Stimulated activated naive CD8-positive, alpha-beta T cell treated with anti-CD3 and anti-CD28 coated beads, Interleukin-15, Interleukin-2, amounts not matched to agents 100 ng/mL and 50 ng/mL, for 24 hours (primary cell): ENCODE measurements at regions not wholly inside any gene's neighbourhood (a gene's known extent, or its start where the extent isn't known, plus 50 kb on each side); places are given as distances from the start of the nearest gene placed in this dataset.
"Not testable (repeated sequence)": the region's sequence is repeated elsewhere in the genome, so short reads cannot be mapped to it uniquely, and the experiment has no call there.

Source experiments
- H3K27ac Mint-ChIP-seq: one replicate; pipeline ENCODE4 v1.8.0; 2021; ENCODE audit warnings: mild to moderate bottlenecking, mixed read lengths
- H3K27me3 Mint-ChIP-seq: one replicate; pipeline ENCODE4 v1.8.0; 2021; ENCODE audit warnings: mixed read lengths
- H3K36me3 Mint-ChIP-seq: one replicate; pipeline ENCODE4 v1.8.0; 2021; ENCODE audit warnings: low read depth, mixed read lengths
- H3K4me1 Mint-ChIP-seq: one replicate; pipeline ENCODE4 v1.8.0; 2021; ENCODE audit warnings: low read depth, mixed read lengths
- H3K4me3 Mint-ChIP-seq: one replicate; pipeline ENCODE4 v1.8.0; 2021; ENCODE audit warnings: mild to moderate bottlenecking, mixed read lengths
- H3K9me3 Mint-ChIP-seq: one replicate; pipeline ENCODE4 v1.8.0; 2021; ENCODE audit warnings: mixed read lengths

GRCh38 chr3:8423307-8423706, 78.3 kb upstream of the LMCD1 start:
- no peaks in the 10 kb centered on the region for H3K27me3 Mint-ChIP-seq
- no peaks in the 10 kb centered on the region for H3K9me3 Mint-ChIP-seq

GRCh38 chr3:8424281-8424680, 77.3 kb upstream of the LMCD1 start:
- no peak overlapping the region for H3K4me3 Mint-ChIP-seq
- no peaks in the 10 kb centered on the region for H3K27me3 Mint-ChIP-seq
- no peaks in the 10 kb centered on the region for H3K36me3 Mint-ChIP-seq
- H3K9me3 Mint-ChIP-seq: no peaks in the 10 kb centered on the region
- no peaks in the 10 kb centered on the region for H3K4me1 Mint-ChIP-seq
- no peak overlapping the region for H3K27ac Mint-ChIP-seq

More at GRCh38 chr3:8423307-8423706, 78.3 kb upstream of the LMCD1 start:
- Mint-ChIP-seq H3K36me3 (no peaks in the 10 kb centered on the region), H3K4me1 (no peaks in the 10 kb centered on the region), H3K27ac (no peak overlapping the region), H3K4me3 (no peak overlapping the region)

- H3K4me1 Mint-ChIP-seq: no peaks in the 10 kb centered on the region
- no peaks in the 10 kb centered on the region for H3K36me3 Mint-ChIP-seq
- no peak overlapping the region for H3K27ac Mint-ChIP-seq
- H3K27me3 Mint-ChIP-seq: no peaks in the 10 kb centered on the region
- no peak overlapping the region for H3K4me3 Mint-ChIP-seq
- no peaks in the 10 kb centered on the region for H3K9me3 Mint-ChIP-seq
Observed at GRCh38 chr3:8436661-8437287, 64.8 kb upstream of the LMCD1 start.

GRCh38 chr3:8438507-8439079, 63.0 kb upstream of the LMCD1 start:
- H3K36me3 Mint-ChIP-seq: no peaks in the 10 kb centered on the region
- no peak overlapping the region for H3K27ac Mint-ChIP-seq
- no peaks in the 10 kb centered on the region for H3K4me1 Mint-ChIP-seq
- no peak overlapping the region for H3K4me3 Mint-ChIP-seq
- no peaks in the 10 kb centered on the region for H3K27me3 Mint-ChIP-seq
- no peaks in the 10 kb centered on the region for H3K9me3 Mint-ChIP-seq

- H3K4me1 Mint-ChIP-seq, H3K27ac Mint-ChIP-seq, H3K4me3 Mint-ChIP-seq, H3K9me3 Mint-ChIP-seq, H3K27me3 Mint-ChIP-seq, H3K36me3 Mint-ChIP-seq: not testable (repeated sequence)
Observed at GRCh38 chr3:8440142-8440541, 61.5 kb upstream of the LMCD1 start.

GRCh38 chr3:8441969-8442559, 59.6 kb upstream of the LMCD1 start:
- Mint-ChIP-seq H3K27me3 (peaks cover 11% of the 10 kb centered on the region), H3K4me1 (no peaks in the 10 kb centered on the region), H3K4me3 (no peak overlapping the region), H3K27ac (no peak overlapping the region), H3K9me3 (no peaks in the 10 kb centered on the region), H3K36me3 (no peaks in the 10 kb centered on the region)

- no peaks in the 10 kb centered on the region for H3K9me3 Mint-ChIP-seq
- no peaks in the 10 kb centered on the region for H3K36me3 Mint-ChIP-seq
Observed at GRCh38 chr3:8442993-8443650, 58.5 kb upstream of the LMCD1 start.

GRCh38 chr3:8443829-8444791, 57.5 kb upstream of the LMCD1 start:
- H3K36me3 Mint-ChIP-seq: no peaks in the 10 kb centered on the region
- no peaks in the 10 kb centered on the region for H3K9me3 Mint-ChIP-seq
- peaks cover 22% of the 10 kb centered on the region for H3K27me3 Mint-ChIP-seq
- H3K4me1 Mint-ChIP-seq: no peaks in the 10 kb centered on the region
- no peak overlapping the region for H3K4me3 Mint-ChIP-seq
- H3K27ac Mint-ChIP-seq: no peak overlapping the region

More at GRCh38 chr3:8442993-8443650, 58.5 kb upstream of the LMCD1 start:
- Mint-ChIP-seq H3K27me3 (peaks cover 17% of the 10 kb centered on the region), H3K27ac (no peak overlapping the region), H3K4me1 (no peaks in the 10 kb centered on the region), H3K4me3 (no peak overlapping the region)

- Mint-ChIP-seq H3K4me1 (no peaks in the 10 kb centered on the region), H3K4me3 (no peak overlapping the region), H3K36me3 (no peaks in the 10 kb centered on the region), H3K27ac (no peak overlapping the region), H3K27me3 (peaks cover 22% of the 10 kb centered on the region), H3K9me3 (no peaks in the 10 kb centered on the region)
Observed at GRCh38 chr3:8444883-8445282, 56.7 kb upstream of the LMCD1 start.

- H3K36me3 Mint-ChIP-seq: no peaks in the 10 kb centered on the region
- H3K27ac Mint-ChIP-seq: no peak overlapping the region
- H3K9me3 Mint-ChIP-seq: no peaks in the 10 kb centered on the region
Observed at GRCh38 chr3:8445861-8446260, 55.8 kb upstream of the LMCD1 start.

GRCh38 chr3:8446845-8447244, 54.8 kb upstream of the LMCD1 start:
- H3K27me3 Mint-ChIP-seq: peaks cover 22% of the 10 kb centered on the region
- H3K4me1 Mint-ChIP-seq: no peaks in the 10 kb centered on the region
- no peak overlapping the region for H3K27ac Mint-ChIP-seq
- no peaks in the 10 kb centered on the region for H3K9me3 Mint-ChIP-seq
- no peak overlapping the region for H3K4me3 Mint-ChIP-seq
- no peaks in the 10 kb centered on the region for H3K36me3 Mint-ChIP-seq

More at GRCh38 chr3:8445861-8446260, 55.8 kb upstream of the LMCD1 start:
- Mint-ChIP-seq H3K4me1 (no peaks in the 10 kb centered on the region), H3K4me3 (no peak overlapping the region), H3K27me3 (peaks cover 22% of the 10 kb centered on the region)

GRCh38 chr3:8450618-8451017, 51.0 kb upstream of the LMCD1 start:
- no peaks in the 10 kb centered on the region for H3K36me3 Mint-ChIP-seq
- H3K4me1 Mint-ChIP-seq: no peaks in the 10 kb centered on the region
- no peak overlapping the region for H3K27ac Mint-ChIP-seq
- no peak overlapping the region for H3K4me3 Mint-ChIP-seq
- no peaks in the 10 kb centered on the region for H3K9me3 Mint-ChIP-seq
- H3K27me3 Mint-ChIP-seq: peaks cover 18% of the 10 kb centered on the region

- Mint-ChIP-seq H3K4me3 (no peak overlapping the region), H3K4me1 (no peaks in the 10 kb centered on the region), H3K27me3 (peaks cover 17% of the 10 kb centered on the region), H3K36me3 (no peaks in the 10 kb centered on the region), H3K27ac (no peak overlapping the region), H3K9me3 (no peaks in the 10 kb centered on the region)
Observed at GRCh38 chr3:8451696-8452095, 49.9 kb upstream of the LMCD1 start.
